HG03354 (cell line): ENCODE measurements at regions not wholly inside any gene's neighbourhood (a gene's known extent, or its start where the extent isn't known, plus 50 kb on each side); places are given as distances from the start of the nearest gene placed in this dataset.

Experiments used
- ATAC-seq: cut with Tn5 transposase; IDR thresholded peaks from one replicate; pipeline ENCODE4 v1.9.1; 2021; ENCODE audit warnings: mild to moderate bottlenecking; ENCODE audit not compliant: unreplicated experiment, poor library complexity, severe bottlenecking

DNA sequence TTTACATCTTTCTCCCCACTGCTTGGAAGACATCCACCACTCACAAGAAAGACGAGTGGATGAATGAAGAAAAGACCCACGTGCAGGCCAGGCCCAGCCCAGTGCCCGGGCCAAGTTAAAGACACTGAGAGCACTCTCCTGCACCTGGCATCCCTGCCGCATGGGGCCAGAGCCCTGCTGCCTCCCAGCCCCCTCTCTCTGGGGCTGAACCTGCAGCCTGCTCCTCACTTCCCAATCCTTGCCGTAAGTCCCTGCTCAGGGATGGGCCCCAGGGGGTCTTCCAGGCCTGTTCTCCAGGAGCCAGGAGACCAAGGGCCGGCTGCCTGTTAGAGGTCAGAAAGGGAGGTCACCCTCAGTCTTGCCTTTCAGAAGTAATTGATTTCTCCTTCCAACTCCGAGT lies 168.5 kb upstream of the ZC3H12A start:
- no peak for ATAC-seq

DNA sequence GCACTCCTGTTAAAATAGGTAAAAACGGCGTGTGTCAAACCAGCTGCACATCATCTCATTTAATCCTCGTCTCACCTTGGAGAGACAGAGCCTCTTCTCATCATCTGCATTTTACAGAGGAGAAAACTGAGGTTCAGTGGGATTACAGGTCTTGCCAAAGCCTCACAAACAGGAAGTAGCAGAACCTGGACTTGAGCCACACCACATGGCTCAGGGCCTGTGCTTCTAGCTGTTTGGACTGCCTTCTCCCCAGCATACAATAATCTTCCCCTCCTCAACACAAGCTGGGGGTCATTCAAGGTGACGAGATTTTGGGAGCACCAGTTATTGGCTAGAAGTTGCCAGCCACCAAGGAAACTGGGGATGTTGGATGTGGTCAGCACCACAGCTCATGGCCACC lies 167.9 kb upstream of the ZC3H12A start:
- no peak for ATAC-seq

DNA sequence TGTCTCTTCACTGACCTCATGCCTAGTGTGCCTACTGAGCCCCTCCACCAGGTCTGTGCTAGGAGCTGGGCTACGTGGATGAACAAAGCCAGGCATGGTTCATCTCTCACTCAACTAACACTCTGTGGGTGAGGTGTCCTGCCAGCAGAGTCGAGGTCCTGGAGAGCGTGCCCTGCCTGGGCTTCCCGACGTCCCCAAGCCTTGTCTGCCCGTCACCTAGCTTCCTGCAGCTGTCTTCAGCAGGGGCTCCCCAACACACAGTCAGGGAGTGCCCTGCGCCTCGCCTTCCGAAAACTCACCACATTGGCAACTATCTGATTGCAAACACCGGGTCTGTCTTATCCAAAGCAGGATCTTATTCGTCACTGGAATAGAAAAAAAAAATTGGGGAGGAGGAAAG lies 167.5 kb upstream of the ZC3H12A start:
- no peak for ATAC-seq

DNA sequence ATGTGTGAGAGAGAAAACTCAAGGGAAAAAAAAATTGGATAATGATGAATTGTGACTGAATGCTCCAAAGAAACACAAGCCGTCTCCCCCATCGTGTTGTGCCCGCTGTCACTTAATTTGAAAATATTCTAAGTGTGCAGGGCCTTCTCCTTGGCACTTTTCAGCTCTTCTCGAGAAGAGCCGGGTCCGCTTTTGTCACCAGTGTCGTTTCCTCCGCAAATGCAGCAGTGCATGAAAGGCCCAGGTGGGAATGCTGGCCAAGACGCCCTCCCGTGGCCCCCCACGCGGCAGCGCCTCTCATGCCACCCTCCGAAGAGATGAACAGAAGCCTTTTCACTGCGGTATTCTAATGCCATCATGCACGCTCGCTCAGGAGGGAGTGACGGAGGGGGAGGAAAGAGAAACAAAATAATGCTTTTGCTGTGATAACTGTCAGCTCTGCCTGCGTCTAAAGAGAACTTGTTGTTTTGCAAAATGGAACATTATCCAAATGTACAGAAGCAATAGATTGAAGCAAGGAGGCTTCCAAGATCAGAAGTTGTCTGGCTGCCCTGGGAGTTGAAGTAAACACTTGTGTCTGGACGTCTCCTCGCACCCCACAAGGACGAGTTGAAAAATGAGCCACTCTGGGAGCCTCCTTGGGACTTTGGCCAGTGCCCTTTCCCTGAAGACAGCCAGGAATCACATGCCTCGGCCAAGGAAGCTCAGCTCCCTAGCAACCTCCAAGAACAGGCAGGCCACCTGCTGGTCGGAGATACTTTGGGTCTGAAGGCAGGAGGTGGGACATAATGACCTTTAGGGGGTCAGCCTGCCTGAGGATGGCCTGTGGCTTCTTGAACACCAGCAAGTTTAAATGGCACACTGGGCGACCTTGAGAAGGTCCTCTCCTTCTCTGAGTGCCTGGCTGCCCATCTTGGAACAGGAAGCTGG lies 166.1 kb upstream of the ZC3H12A start:
- no peak for ATAC-seq

DNA sequence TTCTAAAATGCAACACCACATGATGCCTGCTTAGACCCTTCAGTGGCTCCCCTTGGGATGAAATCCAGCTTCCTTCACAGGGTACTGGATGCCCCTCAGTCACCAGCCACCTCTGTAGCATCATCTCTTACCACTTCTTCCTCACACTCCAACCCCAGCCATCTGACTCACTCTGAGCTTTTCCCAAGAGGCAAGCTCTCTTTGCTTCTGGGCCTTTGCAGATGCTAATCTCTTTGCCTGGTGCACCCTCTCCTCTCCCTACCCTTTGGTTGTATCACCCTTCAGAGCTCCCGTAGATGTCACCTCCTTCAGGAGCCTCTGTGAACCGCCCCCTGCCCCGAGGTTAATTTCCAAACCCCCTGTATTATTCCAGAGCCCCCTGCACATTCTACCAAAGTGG lies 164.8 kb upstream of the ZC3H12A start:
- ATAC-seq = no peak

DNA sequence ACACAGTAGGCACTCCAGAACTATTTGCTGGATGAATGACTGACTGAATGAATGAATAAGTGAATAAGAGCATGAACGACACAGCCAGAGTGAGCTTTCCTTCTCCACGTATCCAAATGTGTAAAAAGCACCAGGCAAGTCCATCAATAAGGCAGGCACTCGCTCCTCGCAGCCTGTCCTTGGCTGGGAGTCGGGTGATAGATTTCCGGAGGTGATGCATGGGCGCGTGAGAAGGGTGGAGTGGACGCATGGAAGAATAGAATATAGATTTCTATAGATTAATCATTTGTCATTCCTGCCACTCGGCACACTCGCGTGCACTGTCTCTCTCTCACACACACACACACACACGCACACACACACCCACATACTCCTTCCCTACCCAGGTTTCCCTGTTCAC lies 164.3 kb upstream of the ZC3H12A start:
- no peak for ATAC-seq

DNA sequence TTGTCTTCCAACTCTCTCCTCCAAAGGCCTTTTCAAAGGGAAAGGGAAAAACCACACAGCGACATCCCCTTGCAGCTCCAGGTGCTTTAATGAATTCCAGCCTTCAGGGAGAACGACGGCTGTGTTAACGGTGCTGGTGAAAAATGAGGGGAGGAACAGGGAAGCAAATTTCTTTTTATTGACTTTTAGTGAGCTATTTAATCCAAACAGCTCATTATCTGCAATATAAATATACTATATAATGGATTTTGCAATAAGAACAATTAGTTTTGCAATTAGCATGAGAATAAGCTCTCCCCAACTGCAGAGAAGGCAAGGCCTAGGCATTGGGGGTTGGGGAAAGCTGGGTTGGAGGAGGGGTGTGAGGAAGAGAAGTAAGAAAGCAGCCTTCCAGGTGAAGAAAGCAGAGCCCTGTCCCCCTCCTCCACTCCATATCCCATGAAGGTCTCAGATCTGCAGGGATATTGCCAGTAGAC lies 159.0 kb upstream of the ZC3H12A start:
- no peak for ATAC-seq

DNA sequence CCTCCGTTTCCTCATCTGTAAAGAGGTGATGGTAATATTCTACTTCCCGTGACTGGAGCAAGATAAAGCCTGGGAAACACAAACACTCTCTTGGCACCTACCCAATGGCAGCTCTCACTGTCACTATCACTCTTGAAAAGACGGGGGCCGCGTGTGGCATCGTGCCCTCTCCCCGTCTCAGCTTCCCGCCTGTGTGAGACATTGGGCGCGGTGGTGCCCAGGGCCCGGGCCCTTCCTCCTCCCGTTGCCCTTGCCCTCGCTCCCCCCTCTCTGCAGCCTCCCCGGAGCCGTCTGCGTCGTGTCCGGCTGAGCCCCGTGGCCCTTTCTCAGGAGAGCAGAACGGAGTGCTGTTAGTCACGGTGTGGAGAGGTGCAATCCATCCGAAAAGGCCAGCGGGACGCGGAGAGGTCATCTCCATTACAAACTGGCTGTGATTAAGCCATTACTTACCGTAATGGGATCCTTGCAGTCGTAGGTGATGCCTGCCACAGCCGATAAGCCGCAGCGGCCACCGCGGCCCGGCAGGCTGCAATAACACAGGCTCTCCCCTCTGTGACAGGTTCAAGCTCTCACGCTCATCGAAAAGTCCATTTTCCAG lies 156.4 kb upstream of the ZC3H12A start:
- ATAC-seq = no peak

DNA sequence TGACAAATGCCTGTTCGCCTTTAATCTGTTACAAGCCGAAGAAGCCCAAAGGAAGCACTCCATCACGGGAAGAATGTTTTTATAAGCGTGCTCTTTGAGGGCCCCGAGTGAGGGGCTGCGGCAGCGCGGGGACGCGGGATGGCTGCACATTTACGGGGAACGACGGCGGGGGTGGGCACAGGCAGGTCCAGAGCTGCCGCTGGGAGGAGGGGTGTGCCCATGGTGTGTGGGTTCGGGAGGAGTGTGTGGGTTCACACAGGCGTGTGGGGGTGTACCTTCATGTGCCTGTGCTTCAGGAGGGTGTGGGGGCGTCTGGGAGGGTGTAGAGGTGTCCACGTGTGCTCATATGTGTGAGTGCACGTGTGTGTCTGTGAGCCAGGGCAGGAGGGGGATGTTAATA lies 155.9 kb upstream of the ZC3H12A start:
- ATAC-seq = no peak

DNA sequence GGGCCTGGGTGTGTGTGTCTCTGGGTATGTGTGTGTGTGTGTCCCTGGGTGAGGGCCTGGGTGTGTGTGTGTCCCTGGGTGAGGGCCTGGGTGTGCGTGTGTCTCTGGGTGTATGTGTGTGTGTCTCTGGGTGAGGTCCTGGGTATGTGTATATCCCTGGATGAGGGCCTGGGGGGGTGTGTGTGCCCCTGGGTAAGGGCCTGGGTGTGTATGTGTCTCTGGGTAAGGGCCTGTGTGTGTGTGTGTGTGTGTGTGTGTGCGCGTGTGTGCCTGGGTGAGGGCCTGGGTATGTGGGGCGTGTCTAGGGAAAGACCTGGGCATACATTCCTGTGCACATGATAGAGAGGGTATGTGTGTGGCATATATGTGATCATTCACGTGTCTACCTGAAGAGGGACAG lies 155.1 kb upstream of the ZC3H12A start:
- no peak for ATAC-seq

DNA sequence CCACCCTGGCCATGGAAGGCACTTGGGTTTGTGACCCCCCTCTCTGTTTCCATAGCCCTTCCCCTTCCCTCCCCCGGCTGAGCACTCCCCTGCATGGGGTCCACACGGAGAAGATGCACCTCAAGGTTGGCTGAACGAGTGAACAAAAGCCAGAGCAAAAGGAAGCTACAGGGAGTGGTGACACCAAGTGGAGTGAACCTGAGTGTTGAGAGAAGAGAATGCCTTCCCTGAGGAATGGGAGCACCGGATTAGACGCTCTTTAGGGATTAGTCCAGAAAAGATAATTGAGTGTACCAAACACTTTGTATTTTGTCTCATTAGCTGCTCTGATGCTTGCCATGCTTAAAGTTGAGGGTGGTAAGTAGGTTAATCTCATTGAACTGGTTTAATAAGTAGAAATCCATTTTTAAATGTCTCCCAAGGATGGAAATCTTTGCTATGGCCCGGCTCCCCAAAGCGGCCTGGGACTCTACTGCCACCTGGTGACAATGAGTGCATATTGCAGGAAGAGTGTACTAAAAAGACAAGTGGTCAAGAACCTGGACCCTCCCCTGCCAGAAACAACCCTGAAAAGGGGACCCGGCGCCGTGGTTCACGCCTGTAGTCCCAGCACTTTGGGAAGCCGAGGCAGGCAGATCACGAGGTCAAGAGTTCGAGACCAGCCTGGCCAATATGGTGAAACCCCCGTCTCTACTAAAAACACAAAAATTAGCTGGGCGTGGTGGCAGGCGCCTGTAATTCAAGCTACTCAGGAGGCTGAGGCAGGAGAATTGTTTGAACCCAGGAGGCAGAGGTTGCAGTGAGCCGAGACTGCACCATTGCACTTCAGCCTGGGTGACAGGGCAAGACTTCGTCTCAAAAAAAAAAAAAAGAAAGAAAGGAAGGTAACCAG lies 150.6 kb upstream of the ZC3H12A start:
- ATAC-seq = no peak

DNA sequence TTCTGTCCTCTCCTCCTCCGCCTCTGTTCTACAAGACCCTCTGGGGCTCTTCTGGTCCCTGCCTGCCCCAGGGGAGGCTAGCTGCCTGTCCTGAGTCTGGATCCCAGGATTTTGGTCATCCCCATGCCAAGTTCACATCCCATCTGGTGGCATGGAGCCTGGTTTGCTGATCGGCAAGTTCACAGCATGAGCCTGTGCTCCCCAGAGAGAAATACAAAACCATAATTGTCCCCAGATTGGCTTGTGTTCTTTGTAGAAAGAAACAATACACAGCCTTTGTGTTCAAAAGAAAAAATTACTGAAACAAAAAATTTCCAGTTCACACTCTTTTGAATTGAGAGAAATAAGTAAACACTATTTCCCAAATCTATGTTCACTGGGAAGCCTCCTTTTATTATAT lies 149.4 kb upstream of the ZC3H12A start:
- no peak for ATAC-seq

DNA sequence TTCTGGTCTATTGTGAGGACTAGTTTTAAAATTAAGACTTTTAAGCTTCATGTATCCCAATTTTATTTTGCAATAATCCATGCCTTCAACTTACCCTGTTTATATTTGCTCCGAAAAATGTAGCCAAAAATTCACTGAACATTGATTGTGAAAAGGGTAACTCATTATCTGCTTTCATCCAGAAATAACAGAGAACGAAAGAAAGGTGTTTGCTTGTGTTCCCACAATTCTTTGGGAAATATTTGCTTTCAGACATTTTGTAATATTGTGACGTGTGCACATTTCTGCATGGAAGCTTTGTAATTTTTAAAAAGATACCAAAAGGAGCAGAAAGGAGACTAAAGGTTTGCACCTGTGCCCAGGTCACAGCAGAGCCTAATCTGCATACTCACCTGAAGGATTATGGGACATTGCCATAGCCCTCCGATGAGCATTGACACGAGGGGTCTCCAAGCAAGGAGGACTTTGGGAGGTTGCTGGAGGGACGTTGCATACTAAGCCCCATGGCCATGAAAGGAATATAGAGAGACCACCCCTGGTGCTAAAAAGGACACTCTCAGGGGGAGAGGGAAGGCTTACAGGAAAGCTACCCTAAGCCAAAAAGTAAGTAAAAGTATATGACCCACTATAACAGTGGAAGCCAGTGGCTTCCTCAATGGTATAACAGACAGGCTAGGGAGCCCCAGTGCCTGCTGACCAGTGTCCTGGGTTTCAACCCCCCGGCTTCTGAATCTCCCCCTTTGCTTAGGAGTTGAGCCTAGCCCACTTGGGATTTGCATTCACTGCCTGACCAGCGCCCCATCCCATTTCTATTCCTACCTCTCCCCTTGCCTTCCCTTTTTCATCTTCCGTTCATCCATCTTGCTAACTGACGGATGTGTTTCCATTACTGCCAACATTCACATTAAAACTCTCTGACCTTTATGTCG lies 148.6 kb upstream of the ZC3H12A start:
- ATAC-seq = no peak

DNA sequence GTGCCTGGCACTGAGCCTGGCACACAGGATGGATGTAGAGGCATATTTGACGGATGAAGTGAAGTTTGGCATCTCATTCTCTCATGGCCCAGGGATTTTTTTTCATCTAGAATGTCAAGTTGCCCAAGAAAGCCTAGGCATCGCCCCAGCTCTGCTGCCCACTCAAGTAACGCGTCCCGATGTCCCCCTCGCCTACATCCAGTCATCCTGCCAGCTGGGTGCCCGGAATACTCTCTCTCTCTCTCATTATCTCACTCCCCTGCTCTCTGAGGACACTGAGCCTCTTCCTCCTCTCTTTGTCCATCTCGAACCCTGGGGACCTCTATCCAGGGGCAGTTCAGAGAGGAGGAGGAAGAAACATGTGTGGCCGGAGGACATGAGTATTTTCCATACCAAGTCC lies 142.3 kb upstream of the ZC3H12A start:
- ATAC-seq = no peak

DNA sequence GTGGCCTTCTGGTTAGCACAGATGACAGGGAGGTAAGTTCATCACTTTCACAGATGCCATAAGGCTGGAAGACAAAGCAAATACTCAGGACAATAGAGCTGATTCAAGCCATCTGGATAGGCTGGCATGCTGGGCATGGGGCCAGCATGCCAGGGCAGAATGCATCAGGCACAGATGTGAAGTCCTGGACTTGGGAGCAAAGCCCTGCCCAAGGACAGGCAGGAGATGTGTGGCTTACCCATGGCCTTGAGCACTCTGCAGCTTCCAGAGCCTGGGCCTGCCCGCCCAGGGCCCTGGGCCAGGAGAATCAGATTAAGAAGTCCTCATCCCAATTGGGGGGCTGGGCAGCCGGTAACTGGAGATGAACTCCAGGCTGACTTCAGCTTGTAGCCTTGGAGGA lies 135.7 kb upstream of the ZC3H12A start:
- no peak for ATAC-seq

DNA sequence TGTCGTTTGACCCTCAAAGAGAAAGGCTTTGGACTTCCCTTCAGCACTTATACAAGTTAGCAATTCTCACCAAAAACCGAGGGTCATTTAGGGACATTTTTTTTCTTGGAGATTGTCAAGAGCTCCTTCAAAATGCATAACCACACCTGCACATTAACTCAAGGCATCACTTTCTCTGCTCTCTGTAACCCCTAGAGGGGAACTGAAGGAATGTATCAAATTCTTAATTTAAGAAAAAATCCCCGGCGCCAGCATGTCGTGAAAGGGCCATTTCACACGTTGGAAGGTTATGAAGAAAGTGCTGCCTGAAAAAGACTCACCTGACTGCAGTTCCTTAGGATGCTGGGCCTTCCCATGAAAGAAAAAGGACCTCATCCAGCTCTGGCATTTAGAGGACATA lies 131.6 kb upstream of the ZC3H12A start:
- no peak for ATAC-seq

DNA sequence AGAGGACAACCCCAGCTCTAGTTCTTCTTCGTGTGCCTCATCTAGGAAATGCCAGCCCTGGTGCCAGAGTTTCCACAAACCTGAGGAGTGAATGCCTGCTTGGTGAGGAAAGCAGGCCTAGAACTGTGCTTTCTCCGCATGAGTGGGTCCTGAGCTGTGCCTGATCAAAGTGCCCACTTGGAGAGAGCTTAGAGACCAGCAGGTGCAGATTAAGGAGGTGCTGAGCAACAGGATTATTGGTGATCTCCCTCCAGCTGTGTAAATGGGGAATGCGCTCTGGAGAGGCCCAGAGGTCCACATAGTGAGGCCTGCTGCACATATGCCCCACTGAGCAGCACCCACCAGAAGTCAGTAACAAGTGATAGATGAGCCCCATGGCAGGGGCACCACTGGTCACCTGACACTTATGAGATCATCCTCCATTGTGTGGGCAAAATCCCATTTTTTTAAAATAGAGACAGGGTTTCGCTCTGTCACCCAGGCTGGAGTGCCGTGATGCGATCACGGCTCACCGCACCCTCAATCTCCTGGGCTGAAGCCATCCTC lies 127.2 kb upstream of the ZC3H12A start:
- ATAC-seq = no peak

DNA sequence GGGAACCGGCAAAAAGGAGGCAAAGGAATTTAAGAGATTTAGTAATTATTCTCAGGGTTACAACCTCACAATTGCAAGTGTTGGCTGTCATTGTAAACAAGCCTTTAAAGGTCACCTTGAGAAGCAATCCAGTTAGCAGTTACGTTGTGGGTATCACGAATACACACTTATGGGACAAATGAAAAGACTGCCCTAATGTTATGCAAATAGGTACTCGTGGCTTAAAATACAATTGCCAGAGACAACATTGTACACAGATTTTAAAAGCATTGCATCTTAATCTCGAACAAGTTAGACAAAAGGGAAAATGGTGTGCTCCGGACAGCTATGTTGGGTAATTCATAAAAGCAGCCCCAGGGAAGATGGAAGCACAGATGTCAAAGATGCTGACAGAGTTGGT lies 120.5 kb upstream of the ZC3H12A start:
- no peak for ATAC-seq
